Left ventricle myocardium inferior (tissue), 1 donor: ENCODE measurements at regions not wholly inside any gene's neighbourhood (a gene's known extent, or its start where the extent isn't known, plus 50 kb on each side); places are given as distances from the start of the nearest gene placed in this dataset.

ENCODE experiments used
- DNase-seq: peaks from one replicate; pipeline ENCODE4 v3.0.0-alpha.2; 2020
- H3K27ac ChIP-seq: fragments of 200-600 bp; replicated peaks from 2 replicates; pipeline ENCODE4 v1.8.0; 2021
- H3K27me3 ChIP-seq: fragments of 200-600 bp; 2 replicates; pipeline ENCODE4 v1.8.0; 2021; ENCODE audit warnings: low read depth
- H3K36me3 ChIP-seq: fragments of 200-600 bp; 2 replicates; pipeline ENCODE4 v1.8.0; 2021
- H3K4me1 ChIP-seq: fragments of 200-600 bp; 2 replicates; pipeline ENCODE4 v1.8.0; 2021
- H3K4me3 ChIP-seq: fragments of 200-600 bp; 2 replicates; pipeline ENCODE4 v1.8.0; 2021; ENCODE audit warnings: mild to moderate bottlenecking, moderate library complexity
- H3K9me3 ChIP-seq: fragments of 200-600 bp; replicated peaks from 2 replicates; pipeline ENCODE4 v1.8.0; 2021
- CTCF ChIP-seq: fragments of 200-600 bp; IDR thresholded peaks from 2 replicates; pipeline ENCODE4 v1.8.0; 2021; ENCODE audit warnings: antibody characterized with exemption, mild to moderate bottlenecking, borderline replicate concordance
- intact Hi-C: fragments of 100-400 bp; cut with micrococcal nuclease; formaldehyde crosslinking; loops from one replicate; pipeline ENCODE4 v1.11.0; 2022
- donor health status: DM: no; HTN: yes; CAD: no; lungs with severe emphysema.

DNA sequence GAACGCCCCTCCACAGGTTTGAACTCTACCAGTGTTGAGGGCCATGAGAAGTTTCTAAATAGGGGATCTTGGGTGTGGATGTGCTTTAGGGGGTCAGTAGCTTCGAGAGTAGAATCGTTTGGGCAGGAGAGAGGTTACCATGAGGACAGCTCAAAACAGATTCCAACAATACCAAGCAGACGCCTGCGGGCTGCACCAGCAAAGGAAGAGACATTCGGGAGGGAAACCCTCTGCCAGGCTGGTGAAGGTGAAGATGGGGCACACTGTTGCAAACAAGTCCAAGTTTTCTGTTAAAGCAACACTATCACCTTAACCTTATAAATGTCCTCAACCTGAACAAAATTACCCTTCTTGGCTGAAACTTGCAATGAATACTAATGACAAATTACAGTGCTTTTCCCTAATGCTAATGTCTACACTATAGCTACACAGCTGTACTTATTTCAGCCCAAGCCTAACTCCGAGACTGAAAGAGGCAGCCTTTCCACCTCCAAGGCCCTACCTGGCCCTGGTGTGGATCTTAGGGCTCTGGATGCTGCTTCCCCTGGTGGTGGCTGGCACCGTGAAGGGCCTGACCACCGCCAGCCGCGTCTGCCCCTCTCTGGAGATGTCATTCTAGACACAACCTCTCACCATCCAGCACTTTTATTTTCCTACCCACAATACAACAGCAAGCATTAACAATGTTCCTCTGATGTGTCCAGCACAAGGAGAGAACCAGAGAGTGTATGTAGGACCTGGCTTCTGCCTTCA lies 80.1 kb downstream of the DLL1 start:
- TF ChIP-seq CTCF = no peak
- peaks cover 32% of the 10 kb centered on the region for H3K27me3 ChIP-seq
- H3K27ac ChIP-seq = no peak overlapping the region
- intact Hi-C loops = no loop called here
- H3K36me3 ChIP-seq = no peaks in the 10 kb centered on the region
- DNase-seq = no peak
- H3K9me3 ChIP-seq = no peaks in the 10 kb centered on the region
- no peaks in the 10 kb centered on the region for H3K4me1 ChIP-seq
- no peak overlapping the region for H3K4me3 ChIP-seq

DNA sequence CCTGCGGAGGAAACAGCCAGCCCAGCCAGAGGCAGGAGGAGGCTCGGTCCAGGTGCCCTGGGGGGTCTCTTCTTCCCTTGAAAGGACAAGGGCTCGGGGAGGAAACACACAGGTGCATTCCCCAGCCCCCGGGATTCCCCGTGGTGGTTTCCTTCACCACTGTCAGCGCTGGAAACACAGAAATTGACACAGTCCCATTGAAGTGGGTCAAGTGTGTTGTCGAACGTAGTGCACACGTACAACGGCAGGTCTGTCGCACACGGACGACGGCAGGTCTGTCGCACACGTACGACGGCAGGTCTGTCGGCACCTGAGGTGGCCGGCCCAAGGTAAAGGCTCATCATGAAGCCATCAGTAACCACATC lies 80.9 kb downstream of the DLL1 start:
- Histone ChIP-seq H3K4me3 (no peak overlapping the region), H3K27ac (no peak overlapping the region), H3K27me3 (peaks cover 32% of the 10 kb centered on the region), H3K4me1 (no peaks in the 10 kb centered on the region), H3K9me3 (no peaks in the 10 kb centered on the region), H3K36me3 (no peaks in the 10 kb centered on the region)
- DNase-seq = no peak
- intact Hi-C loops = no loop called here
- no peak for TF ChIP-seq CTCF

- Histone ChIP-seq H3K27ac (no peak overlapping the region), H3K36me3 (no peaks in the 10 kb centered on the region), H3K4me3 (no peak overlapping the region), H3K4me1 (no peaks in the 10 kb centered on the region), H3K27me3 (peaks cover 32% of the 10 kb centered on the region), H3K9me3 (no peaks in the 10 kb centered on the region)
- DNase-seq = no peak
- TF ChIP-seq CTCF = no peak
- intact Hi-C loops = no loop called here
Observed at GRCh38 chr6:170209354-170210025, 81.4 kb downstream of the DLL1 start.

- Histone ChIP-seq H3K27me3 (peaks cover 32% of the 10 kb centered on the region), H3K4me1 (no peaks in the 10 kb centered on the region), H3K9me3 (no peaks in the 10 kb centered on the region), H3K27ac (no peak overlapping the region), H3K4me3 (no peak overlapping the region), H3K36me3 (no peaks in the 10 kb centered on the region)
- intact Hi-C loops = no loop called here
- no peak for DNase-seq
- TF ChIP-seq CTCF = no peak
Observed at GRCh38 chr6:170208651-170209353, 82.1 kb downstream of the DLL1 start.

DNA sequence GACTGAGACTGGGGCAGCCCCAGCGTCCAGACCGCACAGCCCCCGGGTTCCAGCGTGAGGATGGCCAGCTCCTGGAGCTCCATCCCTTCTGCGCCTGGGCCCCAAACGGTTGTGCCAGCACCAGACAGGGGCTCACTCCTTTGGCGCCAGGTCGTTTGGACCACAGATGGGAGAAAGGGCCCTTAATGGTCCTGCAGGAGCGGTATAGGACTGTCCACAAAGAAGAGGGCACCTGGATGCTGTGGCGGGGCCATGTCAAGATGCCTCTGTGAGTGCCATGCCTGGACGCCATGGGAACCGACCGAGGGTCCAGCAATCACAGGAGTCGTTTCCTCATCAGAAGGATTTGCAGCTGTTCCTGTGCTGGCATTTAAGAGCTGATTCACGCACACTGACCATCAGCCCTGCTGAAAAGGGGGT lies 82.7 kb downstream of the DLL1 start:
- H3K27me3 ChIP-seq = peaks cover 32% of the 10 kb centered on the region
- H3K4me3 ChIP-seq = no peak overlapping the region
- TF ChIP-seq CTCF = no peak
- no peaks in the 10 kb centered on the region for H3K4me1 ChIP-seq
- no peak for DNase-seq
- H3K27ac ChIP-seq = no peak overlapping the region
- no peaks in the 10 kb centered on the region for H3K9me3 ChIP-seq
- H3K36me3 ChIP-seq = no peaks in the 10 kb centered on the region
- intact Hi-C loops = no loop called here
